ENCODE measurements at regions not wholly inside any gene's neighbourhood (a gene's known extent, or its start where the extent isn't known, plus 50 kb on each side); places are given as distances from the start of the nearest gene placed in this dataset.

DNA sequence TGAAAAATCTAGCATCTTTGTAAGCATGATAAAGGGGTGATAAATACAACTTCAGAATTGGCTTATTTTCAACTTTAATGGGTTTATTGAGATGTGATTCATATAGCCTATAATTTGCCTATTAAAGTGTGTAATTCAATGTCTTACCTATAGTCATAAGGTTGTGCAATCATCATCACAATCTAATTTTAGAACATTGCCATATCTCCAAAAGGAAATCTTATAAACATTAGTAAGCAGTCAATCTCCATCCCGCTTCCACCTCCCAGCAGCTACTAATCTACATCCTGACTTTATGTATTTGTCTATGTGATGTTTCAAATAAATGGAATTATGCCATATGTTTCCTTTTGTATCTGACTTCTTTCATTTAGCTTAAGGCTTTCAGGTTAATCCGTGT lies 145.2 kb upstream of the KLHL1 start:
- no peak for DNase-seq
- no peaks in the 10 kb centered on the region for H3K4me1 ChIP-seq
- intact Hi-C loops (cut with micrococcal nuclease) = no loop called here
- no peak overlapping the region for H3K4me3 ChIP-seq
- no peak overlapping the region for H3K27ac ChIP-seq (replicated peaks)
- no peaks in the 10 kb centered on the region for H3K27me3 ChIP-seq (ENCODE audit: low read depth)
- TF ChIP-seq, protein P1, sequence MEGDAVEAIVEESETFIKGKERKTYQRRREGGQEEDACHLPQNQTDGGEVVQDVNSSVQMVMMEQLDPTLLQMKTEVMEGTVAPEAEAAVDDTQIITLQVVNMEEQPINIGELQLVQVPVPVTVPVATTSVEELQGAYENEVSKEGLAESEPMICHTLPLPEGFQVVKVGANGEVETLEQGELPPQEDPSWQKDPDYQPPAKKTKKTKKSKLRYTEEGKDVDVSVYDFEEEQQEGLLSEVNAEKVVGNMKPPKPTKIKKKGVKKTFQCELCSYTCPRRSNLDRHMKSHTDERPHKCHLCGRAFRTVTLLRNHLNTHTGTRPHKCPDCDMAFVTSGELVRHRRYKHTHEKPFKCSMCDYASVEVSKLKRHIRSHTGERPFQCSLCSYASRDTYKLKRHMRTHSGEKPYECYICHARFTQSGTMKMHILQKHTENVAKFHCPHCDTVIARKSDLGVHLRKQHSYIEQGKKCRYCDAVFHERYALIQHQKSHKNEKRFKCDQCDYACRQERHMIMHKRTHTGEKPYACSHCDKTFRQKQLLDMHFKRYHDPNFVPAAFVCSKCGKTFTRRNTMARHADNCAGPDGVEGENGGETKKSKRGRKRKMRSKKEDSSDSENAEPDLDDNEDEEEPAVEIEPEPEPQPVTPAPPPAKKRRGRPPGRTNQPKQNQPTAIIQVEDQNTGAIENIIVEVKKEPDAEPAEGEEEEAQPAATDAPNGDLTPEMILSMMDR (IDR thresholded peaks at IDR 0.05; ENCODE audit: borderline replicate concordance) = no peak
- peaks cover 5% of the 10 kb centered on the region for H3K9me3 ChIP-seq (replicated peaks)
- no peaks in the 10 kb centered on the region for H3K36me3 ChIP-seq

DNA sequence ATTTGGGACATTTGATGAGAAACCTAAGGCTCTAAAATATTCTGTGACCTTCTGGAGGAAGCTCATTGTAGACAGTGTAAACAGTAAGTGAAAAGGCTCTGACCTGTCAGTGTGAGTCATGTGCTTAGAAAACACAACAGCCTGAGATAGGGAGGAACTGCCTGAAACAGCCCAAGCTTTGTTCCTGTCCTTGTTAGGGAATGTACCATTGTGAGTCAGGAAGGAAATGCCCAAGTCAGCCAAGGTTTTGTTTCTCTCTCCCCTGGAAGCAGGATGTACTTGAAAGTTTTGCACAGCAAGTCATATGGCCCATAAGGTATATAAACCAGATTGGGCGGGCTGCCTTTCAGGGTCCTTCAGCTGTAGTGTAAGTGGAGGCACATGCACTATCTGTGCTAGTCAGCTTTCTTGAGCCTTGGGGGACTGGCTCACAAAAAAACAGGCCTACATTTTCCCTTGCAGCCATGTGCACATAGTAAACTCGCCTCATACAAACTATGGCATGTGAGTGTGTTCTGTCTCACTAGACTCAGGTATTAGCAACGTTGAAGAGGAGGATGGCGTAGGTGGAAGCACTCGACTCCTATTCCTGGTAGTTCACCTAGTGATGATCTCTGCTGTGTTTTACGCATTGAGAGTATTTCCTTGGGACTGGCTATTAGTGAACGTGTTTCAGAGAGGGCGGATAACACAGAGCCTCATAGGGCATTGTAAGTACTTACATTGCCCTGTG lies 141.2 kb upstream of the KLHL1 start:
- H3K36me3 ChIP-seq = no peaks in the 10 kb centered on the region
- no peak for DNase-seq
- TF ChIP-seq, protein P1 (IDR thresholded peaks at IDR 0.05; ENCODE audit: borderline replicate concordance) = no peak
- peaks cover 5% of the 10 kb centered on the region for H3K9me3 ChIP-seq (replicated peaks)
- H3K4me3 ChIP-seq = no peak overlapping the region
- intact Hi-C loops (cut with micrococcal nuclease) = no loop called here
- H3K27ac ChIP-seq (replicated peaks) = no peak overlapping the region
- H3K4me1 ChIP-seq = no peaks in the 10 kb centered on the region
- no peaks in the 10 kb centered on the region for H3K27me3 ChIP-seq (ENCODE audit: low read depth)

- H3K27ac ChIP-seq (replicated peaks) = no peak overlapping the region
- no peaks in the 10 kb centered on the region for H3K36me3 ChIP-seq
- no peaks in the 10 kb centered on the region for H3K4me1 ChIP-seq
- DNase-seq = no peak
- intact Hi-C loops (cut with micrococcal nuclease) = no loop called here
- H3K4me3 ChIP-seq = no peak overlapping the region
- H3K9me3 ChIP-seq (replicated peaks) = peaks cover 28% of the 10 kb centered on the region
- TF ChIP-seq, protein P1 (IDR thresholded peaks at IDR 0.05; ENCODE audit: borderline replicate concordance) = no peak
- H3K27me3 ChIP-seq (ENCODE audit: low read depth) = no peaks in the 10 kb centered on the region
Measured at GRCh38 chr13:70237131-70237530, 128.9 kb upstream of the KLHL1 start.

DNA sequence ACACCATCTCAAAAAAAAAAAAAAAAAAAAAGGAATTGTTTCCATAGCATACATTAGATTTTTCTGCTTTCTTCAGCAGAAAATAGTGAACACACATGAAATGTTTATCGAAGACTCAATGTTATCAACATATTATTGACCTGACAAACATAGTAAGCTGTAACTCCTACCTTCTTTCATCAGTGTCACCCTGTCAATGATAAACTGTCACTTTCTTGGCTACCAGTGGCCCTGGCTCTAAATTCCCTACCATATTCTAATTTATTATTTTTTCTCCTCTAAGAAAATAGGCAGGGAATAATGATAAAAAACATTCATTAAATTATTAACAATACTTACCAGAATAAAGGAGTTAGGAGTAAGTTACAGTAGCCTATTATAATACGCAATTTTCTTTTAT lies 127.3 kb upstream of the KLHL1 start:
- Histone ChIP-seq H3K27me3 (ENCODE audit: low read depth) (no peaks in the 10 kb centered on the region), H3K4me1 (no peaks in the 10 kb centered on the region), H3K4me3 (no peak overlapping the region), H3K9me3 (replicated peaks) (peaks cover 28% of the 10 kb centered on the region), H3K36me3 (no peaks in the 10 kb centered on the region), H3K27ac (replicated peaks) (no peak overlapping the region)
- intact Hi-C loops (cut with micrococcal nuclease) = no loop called here
- DNase-seq = no peak
- TF ChIP-seq, protein P1 (IDR thresholded peaks at IDR 0.05; ENCODE audit: borderline replicate concordance) = no peak

DNA sequence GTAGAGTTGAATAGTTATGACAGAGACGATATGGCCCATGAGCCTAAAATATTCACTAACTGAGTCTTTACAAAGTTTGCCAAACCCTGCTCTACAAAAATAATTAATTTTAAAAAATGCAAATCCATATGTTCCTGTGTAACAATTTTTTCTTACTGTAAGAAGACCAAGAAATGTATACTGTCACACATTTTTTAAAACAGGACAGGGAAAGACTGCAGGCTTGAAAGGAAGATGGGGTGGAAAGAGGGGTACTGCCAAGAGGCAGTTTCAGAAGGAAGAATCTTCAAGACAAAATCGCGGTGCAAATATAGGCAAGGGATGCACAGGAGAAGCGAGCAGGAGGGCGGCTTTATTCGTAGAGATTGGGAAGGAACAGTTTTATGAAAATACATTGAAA lies 115.7 kb upstream of the KLHL1 start:
- Histone ChIP-seq H3K27ac (replicated peaks) (no peak overlapping the region), H3K27me3 (ENCODE audit: low read depth) (no peaks in the 10 kb centered on the region), H3K4me1 (no peaks in the 10 kb centered on the region), H3K9me3 (replicated peaks) (no peaks in the 10 kb centered on the region), H3K4me3 (no peak overlapping the region), H3K36me3 (no peaks in the 10 kb centered on the region)
- intact Hi-C loops (cut with micrococcal nuclease) = no loop called here
- DNase-seq = no peak
- TF ChIP-seq, protein P1 (IDR thresholded peaks at IDR 0.05; ENCODE audit: borderline replicate concordance) = no peak

All from left ventricle myocardium inferior (tissue), 1 donor.